Spleen (tissue), 7 donors: ENCODE measurements at regions not wholly inside any gene's neighbourhood (a gene's known extent, or its start where the extent isn't known, plus 50 kb on each side); places are given as distances from the start of the nearest gene placed in this dataset.

Experiments
- POLR2A ChIP-seq, 3 donors: fragments of 450-650 bp; IDR thresholded peaks; one replicate each; pipeline ENCODE4 v1.5.1; 2017; ENCODE audit warnings: antibody characterized with exemption in 3 of 3, mild to moderate bottlenecking in 1 of 3
- TF ChIP-seq, protein P1 (sequence below), 11 experiments: fragments of 200-600 bp in 7 of 11; fragments of 450-650 bp in 4 of 11; sonication (generic) in 4 of 11; IDR thresholded peaks in 8 of 11; conservative IDR thresholded peaks in 3 of 11; 1 replicate in 7 of 11; 2 replicates in 4 of 11; pipeline versions ENCODE4 v1.4.0 to v1.8.0; 2016 to 2021; ENCODE audit warnings: antibody characterized with exemption in 11 of 11, inconsistent platforms in 4 of 11, mild to moderate bottlenecking in 1 of 11
- donor health status: DM: no; HTN: no; CAD: no; lungs with moderate emphysema.
- donor health status: DM: no; HTN: no; CAD: no.
- donor health status: DM: no; HTN: no; CAD: no.

DNA sequence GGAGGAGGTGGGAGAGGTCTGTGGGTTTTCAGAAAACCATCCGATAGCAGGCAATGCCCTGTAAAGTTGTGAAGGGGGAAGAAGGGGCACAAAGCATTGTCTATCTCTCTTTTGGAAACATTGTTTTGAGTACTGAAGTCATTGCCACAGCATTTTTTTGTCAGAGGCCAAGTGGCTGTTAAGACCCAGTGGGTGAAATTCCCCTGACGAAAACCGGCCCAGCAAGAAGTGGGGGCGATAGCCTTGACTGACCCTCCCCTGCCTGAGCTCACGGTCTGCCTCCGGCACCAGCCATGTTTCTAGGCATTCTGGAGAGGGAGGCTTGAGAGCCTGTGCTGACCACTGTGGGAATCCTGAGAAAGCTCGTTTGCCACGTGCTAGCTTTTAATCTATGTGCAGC, 144.7 kb downstream of the RPS24 start:
- TF ChIP-seq, protein P1, sequence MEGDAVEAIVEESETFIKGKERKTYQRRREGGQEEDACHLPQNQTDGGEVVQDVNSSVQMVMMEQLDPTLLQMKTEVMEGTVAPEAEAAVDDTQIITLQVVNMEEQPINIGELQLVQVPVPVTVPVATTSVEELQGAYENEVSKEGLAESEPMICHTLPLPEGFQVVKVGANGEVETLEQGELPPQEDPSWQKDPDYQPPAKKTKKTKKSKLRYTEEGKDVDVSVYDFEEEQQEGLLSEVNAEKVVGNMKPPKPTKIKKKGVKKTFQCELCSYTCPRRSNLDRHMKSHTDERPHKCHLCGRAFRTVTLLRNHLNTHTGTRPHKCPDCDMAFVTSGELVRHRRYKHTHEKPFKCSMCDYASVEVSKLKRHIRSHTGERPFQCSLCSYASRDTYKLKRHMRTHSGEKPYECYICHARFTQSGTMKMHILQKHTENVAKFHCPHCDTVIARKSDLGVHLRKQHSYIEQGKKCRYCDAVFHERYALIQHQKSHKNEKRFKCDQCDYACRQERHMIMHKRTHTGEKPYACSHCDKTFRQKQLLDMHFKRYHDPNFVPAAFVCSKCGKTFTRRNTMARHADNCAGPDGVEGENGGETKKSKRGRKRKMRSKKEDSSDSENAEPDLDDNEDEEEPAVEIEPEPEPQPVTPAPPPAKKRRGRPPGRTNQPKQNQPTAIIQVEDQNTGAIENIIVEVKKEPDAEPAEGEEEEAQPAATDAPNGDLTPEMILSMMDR (IDR thresholded peaks at IDR 0.05 in 8 of 11, conservative IDR thresholded peaks at IDR 0.05 in 3 of 11), result no peak
- TF ChIP-seq POLR2A (IDR thresholded peaks at IDR 0.05), result no peak
